Spleen (tissue), 11 donors: ENCODE measurements at regions not wholly inside any gene's neighbourhood (a gene's known extent, or its start where the extent isn't known, plus 50 kb on each side); places are given as distances from the start of the nearest gene placed in this dataset.

ENCODE experiments used
- DNase-seq: peaks from one replicate; pipeline ENCODE4 v3.0.0-alpha.2; 2020
- H3K27ac ChIP-seq, 8 donors: fragments of 200-600 bp; sonication (generic) in 7 of 8; 1 replicate in 4 of 8; 2 replicates in 4 of 8; pipeline versions ENCODE4 v1.5.0 to v1.8.0; 2016 to 2021; ENCODE audit warnings: inconsistent platforms in 4 of 8, mild to moderate bottlenecking in 4 of 8, moderate library complexity in 1 of 8
- H3K27me3 ChIP-seq, 7 donors: fragments of 200-600 bp; sonication (generic) in 6 of 7; replicated peaks in 1 of 7; 1 replicate in 4 of 7; 2 replicates in 3 of 7; pipeline versions ENCODE4 v1.5.0 to v1.8.0; 2016 to 2021; ENCODE audit warnings: inconsistent platforms in 3 of 7, mild to moderate bottlenecking in 1 of 7
- H3K36me3 ChIP-seq, 6 donors: fragments of 200-600 bp; sonication (generic) in 5 of 6; 1 replicate in 4 of 6; 2 replicates in 2 of 6; pipeline versions ENCODE4 v1.5.0 to v1.8.0; 2016 to 2021; ENCODE audit warnings: inconsistent platforms in 2 of 6
- H3K4me1 ChIP-seq, 6 donors: fragments of 200-600 bp; sonication (generic) in 5 of 6; 1 replicate in 3 of 6; 2 replicates in 3 of 6; pipeline versions ENCODE4 v1.5.0 to v1.8.0; 2016 to 2021; ENCODE audit warnings: inconsistent platforms in 3 of 6
- H3K4me3 ChIP-seq, 8 donors: fragments of 200-600 bp; sonication (generic) in 7 of 8; 1 replicate in 4 of 8; 2 replicates in 4 of 8; pipeline versions ENCODE4 v1.5.0 to v1.8.0; 2016 to 2021; ENCODE audit warnings: inconsistent platforms in 4 of 8, mild to moderate bottlenecking in 4 of 8, moderate library complexity in 2 of 8
- H3K9me3 ChIP-seq, 8 donors: fragments of 200-600 bp; sonication (generic) in 7 of 8; 1 replicate in 4 of 8; 2 replicates in 4 of 8; pipeline versions ENCODE4 v1.5.0 to v1.8.0; 2016 to 2021; ENCODE audit warnings: inconsistent platforms in 4 of 8
- CTCF ChIP-seq, 11 experiments: fragments of 200-600 bp in 7 of 11; fragments of 450-650 bp in 4 of 11; sonication (generic) in 4 of 11; IDR thresholded peaks in 8 of 11; conservative IDR thresholded peaks in 3 of 11; 1 replicate in 7 of 11; 2 replicates in 4 of 11; pipeline versions ENCODE4 v1.4.0 to v1.8.0; 2016 to 2021; ENCODE audit warnings: antibody characterized with exemption in 11 of 11, inconsistent platforms in 4 of 11, mild to moderate bottlenecking in 1 of 11
- POLR2A ChIP-seq, 3 donors: fragments of 450-650 bp; IDR thresholded peaks; one replicate each; pipeline ENCODE4 v1.5.1; 2017; ENCODE audit warnings: antibody characterized with exemption in 3 of 3, mild to moderate bottlenecking in 1 of 3
- POLR2AphosphoS5 ChIP-seq, 3 donors: sonication (generic); formaldehyde crosslinking; IDR thresholded peaks; one replicate each; pipeline ENCODE4 v1.5.1; 2017; ENCODE audit warnings: antibody characterized with exemption in 3 of 3
- WGBS, 5 donors: extraction: QIAGEN DNeasy Blood & Tissue Kit in 3 of 5; methylation state at CpG; one replicate each; pipeline versions ENCODE4 v1.1.5 to v1.1.7; 2013 to 2018; 5-methylcytosine and 5-hydroxymethylcytosine counted together
- intact Hi-C: fragments of 100-400 bp; cut with DNase I; formaldehyde crosslinking; loops from one replicate; pipeline ENCODE4 v1.15.0; 2023; ENCODE audit warnings: low total_unique reads
- donor health status: healthy with polysubstance abuse.
- donor health status: DM: no; HTN: no; CAD: no; lungs with moderate emphysema.
- donor health status: DM: no; HTN: no; CAD: no.
- donor health status: Bipolar disorder and iron deficiency.
- donor health status: healthy.
- donor health status: DM: no; HTN: no; CAD: no.
- donor health status: DM: yes; HTN: yes; CAD: no.

DNA sequence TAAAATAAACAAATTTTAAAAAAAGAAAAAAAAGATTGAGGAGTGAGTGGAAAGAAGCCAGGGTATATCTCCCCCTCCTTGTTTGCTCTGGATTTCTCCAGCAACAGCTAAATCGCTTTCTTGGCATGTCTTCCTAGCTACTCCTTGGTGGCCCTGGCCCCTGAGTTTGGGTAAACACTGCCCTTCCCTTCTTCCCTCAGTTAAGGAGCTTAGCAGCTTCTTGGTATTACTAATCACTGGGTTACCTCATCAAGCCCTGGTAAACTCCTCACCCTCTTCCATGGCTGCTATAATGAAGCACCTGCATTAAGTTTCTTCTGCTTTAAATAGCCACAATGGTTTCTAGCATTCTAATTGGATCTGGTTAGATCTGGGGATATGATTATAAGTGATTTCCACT, 269.8 kb downstream of the FZD1 start:
- Histone ChIP-seq H3K4me3 (no peak overlapping the region), H3K36me3 (no peaks in the 10 kb centered on the region), H3K4me1 (no peaks in the 10 kb centered on the region), H3K27me3 (no peaks in the 10 kb centered on the region), H3K9me3 (peaks cover 0 to 31% (median 16%) of the 10 kb centered on the region in 8 donors), H3K27ac (no peak overlapping the region)
- intact Hi-C loops = no loop called here
- no peak for DNase-seq
- WGBS, 5 donors = 81 to 96% (median 87%) methylated on average over 1 of the region's 1 CpG
- TF ChIP-seq CTCF (IDR thresholded peaks at IDR 0.05 in 8 of 11, conservative IDR thresholded peaks at IDR 0.05 in 3 of 11) = no peak
- TF ChIP-seq POLR2A (IDR thresholded peaks at IDR 0.05) = no peak
- TF ChIP-seq POLR2AphosphoS5 (IDR thresholded peaks at IDR 0.05) = no peak

DNA sequence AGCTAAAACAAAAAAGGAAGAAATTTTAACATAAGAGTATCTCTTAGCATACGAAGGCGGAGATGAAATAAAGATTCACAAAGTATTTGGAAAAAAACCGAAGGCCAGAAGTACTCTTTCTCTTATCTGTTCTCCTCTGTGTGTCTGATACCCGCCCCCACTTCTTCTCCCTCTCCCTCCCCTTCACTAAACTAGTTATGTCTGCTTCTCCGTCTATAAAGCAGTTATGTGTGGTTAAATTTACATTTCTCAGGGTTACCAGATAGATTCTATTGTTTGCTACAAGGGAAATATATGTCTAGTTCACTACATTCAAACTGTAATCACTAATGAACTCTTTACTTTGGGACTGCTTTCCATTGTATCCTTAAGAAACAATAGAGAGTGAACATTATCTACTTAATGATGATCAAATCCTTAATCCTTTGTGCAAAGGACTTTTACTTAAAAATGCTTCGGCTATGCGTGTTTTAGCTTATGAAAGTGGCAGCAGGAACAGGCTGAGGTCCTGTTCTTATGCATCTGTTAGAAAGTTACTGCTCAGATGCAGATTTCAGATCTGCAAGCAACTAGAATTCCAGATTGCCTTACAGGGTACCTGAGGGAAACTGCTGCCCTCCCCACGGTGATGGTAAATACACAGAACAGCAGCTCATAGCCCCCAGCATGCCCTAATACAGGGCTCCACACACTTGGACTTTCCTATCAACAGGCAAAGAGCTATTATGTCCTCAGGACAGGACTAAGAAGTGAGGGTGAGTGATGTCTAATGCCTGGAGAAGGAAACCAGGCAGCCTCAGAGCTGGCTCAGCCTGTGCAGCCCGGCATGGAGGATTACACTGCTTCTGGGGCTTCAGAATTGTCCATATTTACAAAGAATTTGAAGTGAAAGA, 273.3 kb downstream of the FZD1 start:
- peaks cover 0 to 5% (median under 1%) of the 10 kb centered on the region in 8 donors for H3K9me3 ChIP-seq

DNA sequence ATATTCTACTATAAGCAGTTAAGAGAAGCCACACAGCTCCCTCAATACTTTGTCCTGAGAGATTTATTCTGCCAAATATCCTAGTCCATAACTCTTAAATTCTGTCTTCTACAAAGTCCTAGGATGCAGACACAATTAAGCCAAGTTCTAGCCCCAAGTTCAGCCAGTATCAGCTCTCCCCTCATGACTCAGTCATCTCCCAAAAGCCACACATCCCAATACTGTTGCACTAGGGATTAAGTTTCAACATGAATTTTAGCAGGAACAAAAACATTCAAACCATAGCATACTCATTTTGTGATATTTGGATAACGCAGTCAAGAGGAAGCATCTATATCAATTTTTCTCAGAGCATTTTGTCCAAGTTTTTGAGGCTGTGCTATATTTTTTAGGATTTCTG, 277.4 kb downstream of the FZD1 start:
- DNase-seq = no peak
- 83 to 98% (median 96%) methylated on average over 1 of the region's 1 CpG for WGBS, 5 donors
- Histone ChIP-seq H3K4me1 (no peaks in the 10 kb centered on the region), H3K27me3 (no peaks in the 10 kb centered on the region), H3K27ac (no peak overlapping the region), H3K36me3 (no peaks in the 10 kb centered on the region), H3K4me3 (no peak overlapping the region), H3K9me3 (no peaks in the 10 kb centered on the region)
- intact Hi-C loops = no loop called here
- no peak for TF ChIP-seq POLR2A (IDR thresholded peaks at IDR 0.05)
- TF ChIP-seq POLR2AphosphoS5 (IDR thresholded peaks at IDR 0.05) = no peak
- no peak for TF ChIP-seq CTCF (IDR thresholded peaks at IDR 0.05 in 8 of 11, conservative IDR thresholded peaks at IDR 0.05 in 3 of 11)

More for the DNA sequence above, 273.3 kb downstream of the FZD1 start:
- TF ChIP-seq CTCF (IDR thresholded peaks at IDR 0.05 in 8 of 11, conservative IDR thresholded peaks at IDR 0.05 in 3 of 11) = no peak
- Histone ChIP-seq H3K4me3 (no peak overlapping the region), H3K27me3 (no peaks in the 10 kb centered on the region), H3K36me3 (no peaks in the 10 kb centered on the region), H3K27ac (no peak overlapping the region), H3K4me1 (no peaks in the 10 kb centered on the region)
- intact Hi-C loops = no loop called here
- DNase-seq = no peak
- 67 to 80% (median 76%) methylated on average over 9 of the region's 9 CpGs for WGBS, 5 donors

- Histone ChIP-seq H3K4me1 (no peaks in the 10 kb centered on the region), H3K36me3 (no peaks in the 10 kb centered on the region), H3K9me3 (no peaks in the 10 kb centered on the region), H3K27ac (no peak overlapping the region), H3K4me3 (no peak overlapping the region), H3K27me3 (no peaks in the 10 kb centered on the region)
- intact Hi-C loops = no loop called here
- TF ChIP-seq POLR2A (IDR thresholded peaks at IDR 0.05) (no peak), CTCF (IDR thresholded peaks at IDR 0.05 in 8 of 11, conservative IDR thresholded peaks at IDR 0.05 in 3 of 11) (no peak), POLR2AphosphoS5 (IDR thresholded peaks at IDR 0.05) (no peak)
- WGBS, 5 donors = 78 to 95% (median 84%) methylated on average over 1 of the region's 1 CpG
- no peak for DNase-seq
Measured at GRCh38 chr7:91543646-91544045, 279.4 kb downstream of the FZD1 start.
